Skeletal muscle tissue (tissue), 3 donors: ENCODE measurements at regions not wholly inside any gene's neighbourhood (a gene's known extent, or its start where the extent isn't known, plus 50 kb on each side); places are given as distances from the start of the nearest gene placed in this dataset.

Experiments
- H3K27ac ChIP-seq: one replicate; pipeline ENCODE4 v1.7.0; 2013; ENCODE audit warnings: mild to moderate bottlenecking, low read depth, low read length, inconsistent platforms
- H3K27me3 ChIP-seq, 3 donors: one replicate each; pipeline ENCODE4 v1.7.0; 2013; ENCODE audit warnings: low read length in 3 of 3; ENCODE audit not compliant: control insufficient read depth in 3 of 3, insufficient read depth in 3 of 3
- H3K36me3 ChIP-seq, 3 donors: one replicate each; pipeline ENCODE4 v1.7.0; 2013; ENCODE audit warnings: low read length in 3 of 3; ENCODE audit not compliant: control insufficient read depth in 3 of 3, insufficient read depth in 3 of 3
- H3K4me1 ChIP-seq, 3 donors: one replicate each; pipeline ENCODE4 v1.7.0; 2013; ENCODE audit warnings: low read length in 3 of 3, mild to moderate bottlenecking in 3 of 3; ENCODE audit not compliant: control insufficient read depth in 3 of 3, insufficient read depth in 3 of 3
- H3K4me3 ChIP-seq, 3 donors: one replicate each; pipeline ENCODE4 v1.7.0; 2013; ENCODE audit warnings: low read length in 3 of 3
- H3K9ac ChIP-seq, 3 donors: one replicate each; pipeline ENCODE4 v1.7.0; 2013; ENCODE audit warnings: low read length in 3 of 3, mild to moderate bottlenecking in 3 of 3, moderate library complexity in 2 of 3, low read depth in 1 of 3
- H3K9me3 ChIP-seq, 3 donors: one replicate each; pipeline ENCODE4 v1.7.0; 2013; ENCODE audit warnings: low read length in 3 of 3; ENCODE audit not compliant: control insufficient read depth in 3 of 3
- donor health status: Osteomylitis.

DNA sequence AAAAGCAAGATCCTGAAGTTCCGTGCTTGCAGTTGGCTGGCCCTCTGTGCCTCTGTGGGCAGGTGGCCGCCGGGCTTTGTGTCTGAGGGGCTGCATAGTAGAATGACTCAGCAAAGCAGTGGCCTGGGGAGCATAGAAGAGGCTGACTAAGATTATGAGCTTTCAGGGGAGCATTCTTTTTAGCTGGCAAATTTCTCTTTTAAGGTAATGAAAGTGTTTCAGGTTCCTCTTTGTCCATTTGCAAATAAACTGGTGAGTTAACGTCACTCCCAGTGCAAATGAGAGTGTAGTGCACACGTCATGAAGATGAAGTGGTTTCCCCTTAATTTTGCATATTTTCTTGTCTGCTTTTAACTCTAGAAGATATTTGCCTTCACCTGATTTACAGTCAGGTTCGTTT lies 98.6 kb downstream of the BCL2L11 start:
- H3K4me3 ChIP-seq, result no peak overlapping the region
- no peaks in the 10 kb centered on the region for H3K27me3 ChIP-seq
- H3K9ac ChIP-seq, result no peak overlapping the region
- no peaks in the 10 kb centered on the region for H3K36me3 ChIP-seq
- H3K27ac ChIP-seq, result no peak overlapping the region
- peaks cover 0 to 3% (median 0%) of the 10 kb centered on the region in 3 donors for H3K9me3 ChIP-seq
- peaks cover 4 to 6% (median 4%) of the 10 kb centered on the region in 3 donors for H3K4me1 ChIP-seq

DNA sequence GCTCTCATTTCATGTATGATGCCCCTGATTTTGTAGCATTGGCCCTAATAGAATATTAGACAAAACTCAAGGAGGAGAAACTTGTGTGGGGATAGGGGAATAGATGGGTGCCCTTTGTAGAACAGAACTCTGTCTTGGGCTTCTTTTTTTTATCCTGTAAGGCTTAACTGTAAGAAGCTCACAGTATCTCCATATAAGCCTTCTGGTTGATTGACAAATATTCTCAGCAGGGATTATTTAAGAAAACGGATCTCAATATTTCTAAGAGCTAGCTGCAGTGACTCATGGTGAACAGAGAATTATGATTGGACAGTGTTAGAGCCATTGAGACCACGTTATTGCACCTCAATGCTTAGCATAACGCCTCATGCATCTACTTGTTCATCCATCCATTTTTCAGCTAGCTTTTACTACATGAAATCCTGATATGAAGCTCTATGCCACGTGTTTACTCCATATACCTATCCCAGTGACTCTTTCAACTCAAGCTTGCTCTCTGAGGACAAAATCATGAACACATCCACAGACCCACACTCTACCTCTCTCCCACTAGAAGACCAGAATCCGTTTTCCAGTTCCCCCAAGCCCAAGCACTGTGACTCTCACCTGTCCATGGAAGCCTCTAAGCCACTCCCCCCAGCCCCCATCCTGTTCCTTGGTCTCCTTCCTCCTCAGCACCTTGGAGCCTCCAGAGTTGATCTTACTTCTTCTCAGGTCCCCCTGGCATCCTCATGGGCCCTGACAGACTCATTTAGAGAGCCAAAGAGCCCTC lies 99.2 kb downstream of the BCL2L11 start:
- Histone ChIP-seq H3K27ac (no peak overlapping the region), H3K4me3 (no peak overlapping the region), H3K9ac (no peak overlapping the region), H3K9me3 (no peaks in the 10 kb centered on the region), H3K36me3 (no peaks in the 10 kb centered on the region), H3K4me1 (peaks cover 4 to 6% (median 4%) of the 10 kb centered on the region in 3 donors), H3K27me3 (no peaks in the 10 kb centered on the region)

DNA sequence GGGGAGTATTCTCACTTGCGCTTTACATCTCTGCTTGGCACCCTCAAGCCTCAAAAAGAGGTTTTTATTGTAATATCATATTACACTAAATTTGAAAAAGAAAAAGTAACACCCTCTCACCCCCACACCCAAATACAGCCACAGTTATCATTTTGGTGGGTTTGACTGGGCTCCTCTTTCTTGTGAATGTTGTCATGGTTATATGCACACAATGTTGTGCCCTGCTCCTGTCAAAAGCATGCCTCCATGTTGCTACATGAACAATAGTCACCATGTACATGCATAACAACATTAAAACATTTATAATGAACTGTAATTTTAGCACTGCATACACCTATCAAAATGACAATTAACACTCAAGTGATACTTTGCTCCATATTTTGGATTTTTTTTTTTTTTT lies 100.2 kb downstream of the BCL2L11 start:
- no peaks in the 10 kb centered on the region for H3K9me3 ChIP-seq
- H3K9ac ChIP-seq, result no peak overlapping the region
- H3K27me3 ChIP-seq, result no peaks in the 10 kb centered on the region
- no peak overlapping the region for H3K4me3 ChIP-seq
- peaks cover 4 to 6% (median 4%) of the 10 kb centered on the region in 3 donors for H3K4me1 ChIP-seq
- H3K27ac ChIP-seq, result no peak overlapping the region
- no peaks in the 10 kb centered on the region for H3K36me3 ChIP-seq

DNA sequence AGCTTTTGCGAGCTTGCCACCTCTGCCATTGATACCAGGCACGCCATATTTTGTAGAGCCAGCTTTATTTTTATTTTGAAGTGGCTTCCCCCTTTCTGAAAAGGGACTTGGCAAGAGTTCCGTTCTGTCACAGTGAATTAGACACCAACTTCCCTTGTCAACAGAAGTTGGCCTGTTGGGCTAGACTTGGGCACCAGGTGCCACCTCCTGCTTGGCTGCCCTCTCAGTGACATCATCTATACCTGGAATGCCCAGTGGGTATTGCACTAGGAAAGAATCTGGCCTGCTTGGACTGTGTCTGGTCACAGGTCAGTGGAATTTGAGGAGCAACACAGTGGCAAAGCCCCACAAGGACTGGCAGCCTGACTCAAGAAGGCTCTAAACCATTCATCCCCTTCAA lies 101.0 kb downstream of the BCL2L11 start:
- Histone ChIP-seq H3K9ac (no peak overlapping the region), H3K36me3 (no peaks in the 10 kb centered on the region), H3K4me3 (no peak overlapping the region), H3K9me3 (no peaks in the 10 kb centered on the region), H3K27me3 (no peaks in the 10 kb centered on the region), H3K27ac (no peak overlapping the region), H3K4me1 (peaks cover 4 to 6% (median 4%) of the 10 kb centered on the region in 3 donors)

DNA sequence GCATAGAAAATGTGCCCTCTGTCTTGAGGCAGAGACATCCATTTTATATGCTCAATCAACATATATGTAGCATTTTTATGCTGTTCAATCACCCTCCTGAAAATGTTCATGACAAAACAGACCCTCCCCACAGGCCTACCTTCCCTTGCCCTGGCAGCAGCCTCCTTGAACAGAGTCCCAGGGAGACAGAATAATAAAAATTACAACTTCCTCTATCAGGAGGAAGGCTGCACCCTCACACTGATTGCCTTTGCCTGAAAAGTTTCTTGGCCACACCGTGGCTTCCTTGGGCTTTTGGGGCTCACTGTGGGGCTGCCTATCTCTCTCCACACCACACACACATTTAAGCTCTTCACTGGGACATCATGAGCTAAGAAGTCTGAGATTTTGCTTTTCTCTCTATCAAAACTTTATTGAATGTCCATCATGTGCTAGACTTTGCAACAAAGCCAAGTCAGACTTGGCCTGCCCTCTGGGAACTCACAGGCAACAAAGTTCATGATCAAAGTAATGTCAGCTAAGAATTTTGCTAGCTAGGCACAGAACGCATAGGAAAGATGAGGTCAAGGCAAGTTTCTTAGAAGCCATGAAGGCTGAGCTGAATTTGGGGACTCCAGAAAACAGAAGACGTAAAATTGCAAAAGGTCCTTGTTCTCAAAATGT lies 101.6 kb downstream of the BCL2L11 start:
- no peaks in the 10 kb centered on the region for H3K36me3 ChIP-seq
- H3K4me3 ChIP-seq, result no peak overlapping the region
- H3K9me3 ChIP-seq, result no peaks in the 10 kb centered on the region
- H3K27ac ChIP-seq, result no peak overlapping the region
- H3K27me3 ChIP-seq, result no peaks in the 10 kb centered on the region
- H3K9ac ChIP-seq, result no peak overlapping the region
- peaks cover 4 to 6% (median 4%) of the 10 kb centered on the region in 3 donors for H3K4me1 ChIP-seq

DNA sequence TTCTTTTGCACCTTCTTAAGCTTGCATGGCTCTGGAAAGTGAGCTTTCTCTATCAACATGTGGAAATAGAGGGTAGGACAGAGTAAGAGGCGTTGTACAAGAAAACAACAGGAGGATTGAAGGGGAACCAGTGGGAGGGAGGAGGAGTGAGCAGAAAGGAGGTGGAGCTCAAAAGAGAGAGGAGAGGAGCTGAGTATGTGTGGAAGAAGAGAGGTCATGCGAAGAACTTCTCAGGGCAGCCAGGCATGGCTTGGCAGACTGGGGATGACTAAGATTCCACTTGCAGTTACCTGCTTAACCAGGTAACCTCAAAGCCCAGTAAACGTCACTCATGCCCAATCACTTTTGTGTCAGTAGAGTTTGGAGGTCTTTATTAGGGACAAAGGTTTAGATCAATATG lies 105.1 kb downstream of the BCL2L11 start:
- no peak overlapping the region for H3K27ac ChIP-seq
- no peaks in the 10 kb centered on the region for H3K27me3 ChIP-seq
- H3K36me3 ChIP-seq, result no peaks in the 10 kb centered on the region
- H3K9ac ChIP-seq, result no peak overlapping the region
- H3K4me1 ChIP-seq, result peaks cover 4 to 6% (median 4%) of the 10 kb centered on the region in 3 donors
- H3K9me3 ChIP-seq, result no peaks in the 10 kb centered on the region
- H3K4me3 ChIP-seq, result no peak overlapping the region

DNA sequence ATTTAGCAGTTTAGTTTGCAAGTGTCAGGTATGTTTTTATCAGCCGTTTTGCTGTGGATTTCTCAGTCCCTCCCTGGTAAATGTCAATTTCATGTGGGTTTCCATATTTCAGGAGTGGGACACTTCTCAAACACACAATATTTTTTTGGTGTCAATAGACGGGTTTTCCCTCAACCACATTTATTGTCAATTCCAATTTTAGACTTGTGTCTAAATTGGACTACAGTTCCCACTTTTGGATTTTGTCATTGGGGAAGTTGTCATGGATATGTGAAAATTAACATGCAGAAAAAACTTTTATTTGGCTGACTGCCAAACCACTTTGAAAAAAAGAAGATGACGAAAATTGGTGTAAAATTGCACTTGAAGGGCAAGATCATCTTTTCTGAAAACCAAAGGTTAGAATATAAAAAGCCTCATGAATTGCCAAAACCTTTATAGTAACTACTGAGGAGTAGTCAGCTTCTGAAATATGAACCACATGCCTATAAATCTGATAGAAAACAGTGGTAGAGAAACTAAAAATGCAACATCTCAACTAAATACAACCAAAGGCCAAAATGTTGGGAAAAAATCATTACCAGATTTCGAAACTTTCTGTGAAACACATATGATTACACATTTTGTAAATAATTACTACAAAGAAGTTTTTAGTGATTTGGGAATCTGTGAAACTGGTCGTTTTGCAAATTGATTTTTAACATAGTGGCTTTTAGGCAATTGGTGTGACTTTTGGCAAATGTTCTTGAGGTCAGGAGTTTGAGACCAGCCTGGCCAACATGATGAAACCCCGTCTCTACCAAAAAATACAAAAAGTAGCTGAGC lies 106.4 kb downstream of the BCL2L11 start:
- no peak overlapping the region for H3K4me3 ChIP-seq

DNA sequence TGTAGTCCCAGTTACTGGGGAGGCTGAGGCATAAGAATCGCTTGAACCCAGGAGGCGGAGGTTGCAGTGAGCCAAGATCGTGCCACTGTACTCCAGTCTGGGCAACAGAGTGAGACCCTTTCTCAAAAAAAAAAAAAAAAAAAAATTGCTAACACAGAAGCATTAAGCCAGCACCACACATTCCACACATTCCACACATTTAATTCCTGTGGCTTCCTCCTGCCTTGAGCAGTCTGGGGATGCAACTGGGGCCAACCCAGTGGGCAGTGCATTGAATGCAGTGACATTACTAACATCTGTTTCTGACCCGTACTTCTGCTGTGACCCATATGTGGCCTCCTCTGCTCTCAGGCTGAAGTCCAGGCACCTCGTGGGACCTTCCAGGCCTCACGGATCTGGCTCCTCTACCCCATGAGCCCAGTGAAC lies 107.0 kb downstream of the BCL2L11 start:
- Histone ChIP-seq H3K27ac (no peak overlapping the region), H3K9ac (no peak overlapping the region), H3K4me3 (no peak overlapping the region), H3K36me3 (no peaks in the 10 kb centered on the region), H3K9me3 (no peaks in the 10 kb centered on the region), H3K4me1 (no peaks in the 10 kb centered on the region), H3K27me3 (no peaks in the 10 kb centered on the region)

More for the DNA sequence above, 106.4 kb downstream of the BCL2L11 start:
- Histone ChIP-seq H3K36me3 (no peaks in the 10 kb centered on the region), H3K9ac (no peak overlapping the region), H3K9me3 (no peaks in the 10 kb centered on the region), H3K27me3 (no peaks in the 10 kb centered on the region), H3K27ac (no peak overlapping the region), H3K4me1 (peaks cover 0 to 2% (median under 1%) of the 10 kb centered on the region in 3 donors)

DNA sequence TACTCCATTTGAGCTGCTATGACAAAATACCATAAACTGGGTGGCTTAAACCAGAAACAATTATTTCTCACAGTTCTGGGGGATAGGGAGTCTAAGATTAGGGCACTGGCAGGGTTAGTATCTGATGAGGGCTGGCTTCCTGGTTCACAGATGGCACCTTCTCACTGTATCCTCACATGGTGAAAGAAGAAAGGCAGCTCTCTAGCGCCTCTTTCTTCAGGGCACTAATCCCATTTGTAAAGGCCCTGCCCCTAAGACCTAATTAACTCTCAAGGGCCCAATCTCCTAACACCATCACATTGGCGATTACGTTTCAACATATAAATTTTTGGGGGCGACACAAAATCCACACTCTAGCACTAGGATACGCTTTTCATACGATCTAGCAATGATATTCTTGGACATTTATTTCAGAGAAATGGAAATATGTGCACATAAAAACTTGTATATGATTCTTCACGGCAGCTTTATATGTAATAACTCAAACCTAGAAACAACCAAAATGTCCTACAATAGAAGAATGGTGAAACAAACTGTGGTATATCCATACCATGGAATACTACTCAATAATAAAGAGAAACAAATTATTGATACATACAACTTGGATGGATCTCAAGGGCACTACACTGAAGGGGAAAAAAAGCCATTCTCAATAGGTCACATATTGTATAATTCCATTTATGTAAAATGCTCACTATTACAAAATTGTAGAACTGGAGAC lies 111.0 kb downstream of the BCL2L11 start:
- Histone ChIP-seq H3K4me3 (no peak overlapping the region), H3K9me3 (no peaks in the 10 kb centered on the region), H3K27me3 (no peaks in the 10 kb centered on the region), H3K4me1 (peaks cover 6 to 11% (median 8%) of the 10 kb centered on the region in 3 donors), H3K9ac (no peak overlapping the region), H3K27ac (no peak overlapping the region), H3K36me3 (no peaks in the 10 kb centered on the region)
